Stimulated activated effector memory CD8-positive, alpha-beta T cell treated with anti-CD3 and anti-CD28 coated beads, Interleukin-12 subunit alpha, Interleukin-12 subunit beta, amount 100 ng/mL, for 72 hours (primary cell): ENCODE measurements at regions not wholly inside any gene's neighbourhood (a gene's known extent, or its start where the extent isn't known, plus 50 kb on each side); places are given as distances from the start of the nearest gene placed in this dataset.
A peak's percentile ranks its signal among the peaks of the same experiment; 100 is the strongest.

Source experiments
- ATAC-seq: fragments of 150-1000 bp; cut with Tn5 transposase; 2 replicates; pipeline ENCODE4 v1.10.0; 2021
- DNase-seq, 2 donors: peaks; one replicate each; pipeline ENCODE4 v3.0.0; 2021 to 2022; ENCODE audit warnings: low spot score in 2 of 2
- H3K27ac Mint-ChIP-seq: one replicate; pipeline ENCODE4 v1.8.0; 2022; ENCODE audit warnings: mild to moderate bottlenecking, mixed read lengths
- H3K36me3 Mint-ChIP-seq: one replicate; pipeline ENCODE4 v1.8.0; 2022; ENCODE audit warnings: mild to moderate bottlenecking, mixed read lengths
- H3K4me1 Mint-ChIP-seq: one replicate; pipeline ENCODE4 v1.8.0; 2022; ENCODE audit warnings: mixed read lengths
- H3K4me3 Mint-ChIP-seq: one replicate; pipeline ENCODE4 v1.8.0; 2022; ENCODE audit warnings: mild to moderate bottlenecking, mixed read lengths
- H3K9me3 Mint-ChIP-seq: one replicate; pipeline ENCODE4 v1.8.0; 2022; ENCODE audit warnings: mixed read lengths

- Mint-ChIP-seq H3K4me3 (no peak overlapping the region), H3K4me1 (no peaks in the 10 kb centered on the region), H3K9me3 (no peaks in the 10 kb centered on the region), H3K27ac (no peak overlapping the region), H3K36me3 (no peaks in the 10 kb centered on the region)
- ATAC-seq (peak; percentile 54), DNase-seq (no peak)
Observed at GRCh38 chr13:76214001-76214400, 577.9 kb downstream of the LMO7 start.

GRCh38 chr13:76213423-76213904 lies 577.3 kb downstream of the LMO7 start:
- no peak for DNase-seq
- H3K4me1 Mint-ChIP-seq: no peaks in the 10 kb centered on the region
- no peak overlapping the region for H3K27ac Mint-ChIP-seq
- H3K9me3 Mint-ChIP-seq: no peaks in the 10 kb centered on the region
- no peak overlapping the region for H3K4me3 Mint-ChIP-seq
- ATAC-seq: peak; percentile 39
- no peaks in the 10 kb centered on the region for H3K36me3 Mint-ChIP-seq

GRCh38 chr13:76210262-76210661 lies 574.1 kb downstream of the LMO7 start:
- no peak for DNase-seq
- ATAC-seq: no peak
- H3K27ac Mint-ChIP-seq: no peak overlapping the region
- H3K4me3 Mint-ChIP-seq: no peak overlapping the region
- H3K9me3 Mint-ChIP-seq: no peaks in the 10 kb centered on the region
- no peaks in the 10 kb centered on the region for H3K36me3 Mint-ChIP-seq
- H3K4me1 Mint-ChIP-seq: no peaks in the 10 kb centered on the region

- DNase-seq (no peak), ATAC-seq (no peak)
- Mint-ChIP-seq H3K4me1 (no peaks in the 10 kb centered on the region), H3K36me3 (no peaks in the 10 kb centered on the region), H3K27ac (no peak overlapping the region), H3K9me3 (peaks cover 5% of the 10 kb centered on the region), H3K4me3 (no peak overlapping the region)
Observed at GRCh38 chr13:76198568-76199163, 562.5 kb downstream of the LMO7 start.

GRCh38 chr13:76189882-76190519 lies 553.9 kb downstream of the LMO7 start:
- no peak for DNase-seq
- H3K9me3 Mint-ChIP-seq: peaks cover 3% of the 10 kb centered on the region
- H3K36me3 Mint-ChIP-seq: no peaks in the 10 kb centered on the region
- H3K27ac Mint-ChIP-seq: no peak overlapping the region
- no peaks in the 10 kb centered on the region for H3K4me1 Mint-ChIP-seq
- no peak for ATAC-seq
- no peak overlapping the region for H3K4me3 Mint-ChIP-seq

- no peak for ATAC-seq
- Mint-ChIP-seq H3K9me3 (no peaks in the 10 kb centered on the region), H3K36me3 (no peaks in the 10 kb centered on the region), H3K27ac (no peak overlapping the region), H3K4me3 (no peak overlapping the region), H3K4me1 (no peaks in the 10 kb centered on the region)
- no peak for DNase-seq
Observed at GRCh38 chr13:76175961-76176725, 540.0 kb downstream of the LMO7 start.

GRCh38 chr13:76168661-76169060 lies 532.5 kb downstream of the LMO7 start:
- Mint-ChIP-seq H3K4me3 (no peak overlapping the region), H3K36me3 (no peaks in the 10 kb centered on the region), H3K4me1 (no peaks in the 10 kb centered on the region), H3K9me3 (peaks cover 5% of the 10 kb centered on the region), H3K27ac (no peak overlapping the region)
- ATAC-seq: no peak
- DNase-seq: no peak

- H3K9me3 Mint-ChIP-seq: peaks cover 5% of the 10 kb centered on the region
- H3K4me3 Mint-ChIP-seq: no peak overlapping the region
- no peaks in the 10 kb centered on the region for H3K36me3 Mint-ChIP-seq
- DNase-seq (no peak), ATAC-seq (no peak)
- no peaks in the 10 kb centered on the region for H3K4me1 Mint-ChIP-seq
- H3K27ac Mint-ChIP-seq: no peak overlapping the region
Observed at GRCh38 chr13:76164290-76164689, 528.2 kb downstream of the LMO7 start.

GRCh38 chr13:76163761-76164160 lies 527.6 kb downstream of the LMO7 start:
- H3K9me3 Mint-ChIP-seq: peaks cover 2% of the 10 kb centered on the region
- no peak for ATAC-seq
- H3K4me3 Mint-ChIP-seq: no peak overlapping the region
- no peaks in the 10 kb centered on the region for H3K4me1 Mint-ChIP-seq
- no peak for DNase-seq
- H3K36me3 Mint-ChIP-seq: no peaks in the 10 kb centered on the region
- H3K27ac Mint-ChIP-seq: no peak overlapping the region

- Mint-ChIP-seq H3K27ac (no peak overlapping the region), H3K9me3 (peaks cover 2% of the 10 kb centered on the region), H3K4me3 (no peak overlapping the region), H3K4me1 (no peaks in the 10 kb centered on the region), H3K36me3 (no peaks in the 10 kb centered on the region)
- no peak for ATAC-seq
- no peak for DNase-seq
Observed at GRCh38 chr13:76160961-76161925, 525.1 kb downstream of the LMO7 start.

- no peak for ATAC-seq
- no peak overlapping the region for H3K4me3 Mint-ChIP-seq
- H3K4me1 Mint-ChIP-seq: no peaks in the 10 kb centered on the region
- no peaks in the 10 kb centered on the region for H3K36me3 Mint-ChIP-seq
- no peak for DNase-seq
- H3K9me3 Mint-ChIP-seq: no peaks in the 10 kb centered on the region
- H3K27ac Mint-ChIP-seq: no peak overlapping the region
Observed at GRCh38 chr13:76160506-76160905, 524.4 kb downstream of the LMO7 start.

- no peak for ATAC-seq
- H3K4me3 Mint-ChIP-seq: no peak overlapping the region
- H3K4me1 Mint-ChIP-seq: no peaks in the 10 kb centered on the region
- H3K36me3 Mint-ChIP-seq: no peaks in the 10 kb centered on the region
- no peaks in the 10 kb centered on the region for H3K9me3 Mint-ChIP-seq
- no peak overlapping the region for H3K27ac Mint-ChIP-seq
- no peak for DNase-seq
Observed at GRCh38 chr13:76157926-76158325, 521.8 kb downstream of the LMO7 start.

- no peaks in the 10 kb centered on the region for H3K4me1 Mint-ChIP-seq
- ATAC-seq (no peak), DNase-seq (no peak)
- H3K4me3 Mint-ChIP-seq: no peak overlapping the region
- H3K27ac Mint-ChIP-seq: no peak overlapping the region
- H3K36me3 Mint-ChIP-seq: no peaks in the 10 kb centered on the region
- no peaks in the 10 kb centered on the region for H3K9me3 Mint-ChIP-seq
Observed at GRCh38 chr13:76153239-76153638, 517.1 kb downstream of the LMO7 start.

- H3K4me3 Mint-ChIP-seq: no peak overlapping the region
- peak; percentile 26 for ATAC-seq
- no peak for DNase-seq
- no peak overlapping the region for H3K27ac Mint-ChIP-seq
- no peaks in the 10 kb centered on the region for H3K9me3 Mint-ChIP-seq
- H3K36me3 Mint-ChIP-seq: no peaks in the 10 kb centered on the region
- no peaks in the 10 kb centered on the region for H3K4me1 Mint-ChIP-seq
Observed at GRCh38 chr13:76148926-76149325, 512.8 kb downstream of the LMO7 start.

GRCh38 chr13:76148374-76148773 lies 512.2 kb downstream of the LMO7 start:
- no peak overlapping the region for H3K27ac Mint-ChIP-seq
- DNase-seq: no peak
- H3K4me1 Mint-ChIP-seq: no peaks in the 10 kb centered on the region
- no peak for ATAC-seq
- H3K36me3 Mint-ChIP-seq: no peaks in the 10 kb centered on the region
- H3K9me3 Mint-ChIP-seq: no peaks in the 10 kb centered on the region
- H3K4me3 Mint-ChIP-seq: no peak overlapping the region
